ENCODE measurements at regions not wholly inside any gene's neighbourhood (a gene's known extent, or its start where the extent isn't known, plus 50 kb on each side); places are given as distances from the start of the nearest gene placed in this dataset.

- TF ChIP-seq CTCF (conservative IDR thresholded peaks at IDR 0.05; ENCODE audit: low read length) (no peak), EZH2phosphoT487 (IDR thresholded peaks at IDR 0.05; ENCODE audit: borderline replicate concordance) (no peak)
- Histone ChIP-seq H4K20me1 (ENCODE audit: insufficient read depth, low read length, poor library complexity, severe bottlenecking) (no peaks in the 10 kb centered on the region), H3K36me3 (ENCODE audit: insufficient read depth, low read length) (no peaks in the 10 kb centered on the region), H2AFZ (ENCODE audit: low read length) (no peak overlapping the region), H3K9me3 (ENCODE audit: insufficient read depth, low read depth, low read length) (no peaks in the 10 kb centered on the region; the same call in 1 of the 2 replicates), H3K27me3 (ENCODE audit: insufficient read depth, low read length, poor library complexity, severe bottlenecking) (no peaks in the 10 kb centered on the region), H3K79me2 (ENCODE audit: insufficient read depth, low read length) (no peaks in the 10 kb centered on the region), H3K9me2 (replicated peaks; ENCODE audit: low read depth, low read length) (no peaks in the 10 kb centered on the region), H3K4me1 (ENCODE audit: insufficient read depth, low read length, poor library complexity, severe bottlenecking) (no peaks in the 10 kb centered on the region), H3F3A (ENCODE audit: low read depth) (no peaks in the 10 kb centered on the region), H3K4me3 (ENCODE audit: low read length, poor library complexity, severe bottlenecking) (no peak overlapping the region), H3K9ac (ENCODE audit: low read depth, low read length, poor library complexity, severe bottlenecking) (no peak overlapping the region), H3K4me2 (ENCODE audit: low read depth, low read length, poor library complexity, severe bottlenecking) (no peak overlapping the region)
Observed at GRCh38 chr2:126059379-126059778, 596.6 kb upstream of the GYPC start.

- Histone ChIP-seq H3K9ac (ENCODE audit: low read depth, low read length, poor library complexity, severe bottlenecking) (no peak overlapping the region), H3K4me2 (ENCODE audit: low read depth, low read length, poor library complexity, severe bottlenecking) (no peak overlapping the region), H3F3A (ENCODE audit: low read depth) (no peaks in the 10 kb centered on the region), H3K79me2 (ENCODE audit: insufficient read depth, low read length) (no peaks in the 10 kb centered on the region), H3K4me1 (ENCODE audit: insufficient read depth, low read length, poor library complexity, severe bottlenecking) (no peaks in the 10 kb centered on the region), H3K27me3 (ENCODE audit: insufficient read depth, low read length, poor library complexity, severe bottlenecking) (no peaks in the 10 kb centered on the region), H3K9me3 (ENCODE audit: insufficient read depth, low read depth, low read length) (no peaks in the 10 kb centered on the region), H2AFZ (ENCODE audit: low read length) (no peak overlapping the region), H4K20me1 (ENCODE audit: insufficient read depth, low read length, poor library complexity, severe bottlenecking) (no peaks in the 10 kb centered on the region), H3K36me3 (ENCODE audit: insufficient read depth, low read length) (no peaks in the 10 kb centered on the region), H3K4me3 (ENCODE audit: low read length, poor library complexity, severe bottlenecking) (no peak overlapping the region), H3K9me2 (replicated peaks; ENCODE audit: low read depth, low read length) (no peaks in the 10 kb centered on the region)
- TF ChIP-seq EZH2phosphoT487 (IDR thresholded peaks at IDR 0.05; ENCODE audit: borderline replicate concordance), result no peak
- no peak for TF ChIP-seq CTCF (conservative IDR thresholded peaks at IDR 0.05; ENCODE audit: low read length)
Observed at GRCh38 chr2:126085011-126085795, 570.8 kb upstream of the GYPC start.

GRCh38 chr2:126100962-126101361 lies 555.0 kb upstream of the GYPC start:
- Histone ChIP-seq H3F3A (ENCODE audit: low read depth) (no peaks in the 10 kb centered on the region), H3K4me3 (ENCODE audit: low read length, poor library complexity, severe bottlenecking) (no peak overlapping the region), H2AFZ (ENCODE audit: low read length) (no peak overlapping the region), H3K79me2 (ENCODE audit: insufficient read depth, low read length) (no peaks in the 10 kb centered on the region), H3K4me1 (ENCODE audit: insufficient read depth, low read length, poor library complexity, severe bottlenecking) (no peaks in the 10 kb centered on the region), H3K36me3 (ENCODE audit: insufficient read depth, low read length) (no peaks in the 10 kb centered on the region), H3K4me2 (ENCODE audit: low read depth, low read length, poor library complexity, severe bottlenecking) (no peak overlapping the region), H3K9ac (ENCODE audit: low read depth, low read length, poor library complexity, severe bottlenecking) (no peak overlapping the region), H3K27me3 (ENCODE audit: insufficient read depth, low read length, poor library complexity, severe bottlenecking) (no peaks in the 10 kb centered on the region), H3K9me3 (ENCODE audit: insufficient read depth, low read depth, low read length) (no peaks in the 10 kb centered on the region), H4K20me1 (ENCODE audit: insufficient read depth, low read length, poor library complexity, severe bottlenecking) (no peaks in the 10 kb centered on the region), H3K9me2 (replicated peaks; ENCODE audit: low read depth, low read length) (no peaks in the 10 kb centered on the region)
- TF ChIP-seq EZH2phosphoT487 (IDR thresholded peaks at IDR 0.05; ENCODE audit: borderline replicate concordance) (no peak), CTCF (conservative IDR thresholded peaks at IDR 0.05; ENCODE audit: low read length) (no peak)

Measured in Loucy (cell line).